ENCODE measurements at regions not wholly inside any gene's neighbourhood (a gene's known extent, or its start where the extent isn't known, plus 50 kb on each side); places are given as distances from the start of the nearest gene placed in this dataset.

GRCh38 chr6:18053555-18054445 lies 66.4 kb upstream of the KIF13A start:
- TF ChIP-seq CTCF (IDR thresholded peaks at IDR 0.05; ENCODE audit: insufficient read depth, low read length) (no peak), SPI1 (IDR thresholded peaks at IDR 0.05; ENCODE audit: borderline replicate concordance, low read depth) (no peak)

All from HL-60 (cell line).